ENCODE measurements at regions not wholly inside any gene's neighbourhood (a gene's known extent, or its start where the extent isn't known, plus 50 kb on each side); places are given as distances from the start of the nearest gene placed in this dataset.

- H3K9me3 ChIP-seq (ENCODE audit: control insufficient read depth in 1 of 2, low read length in 2 of 2) = no peaks in the 10 kb centered on the region
- Mint-ChIP-seq H3K4me1 (peaks cover 0 to 4% (median 0%) of the 10 kb centered on the region in 4 donors), H3K36me3 (no peaks in the 10 kb centered on the region), H3K4me3 (no peak overlapping the region), H3K27ac (no peak overlapping the region), H3K9me3 (peaks cover 0 to 28% (median 7%) of the 10 kb centered on the region in 8 donors), H3K27me3 (peaks cover 5 to 14% of the 10 kb centered on the region in 2 donors)
- ChIA-PET POLR2A (ENCODE audit: partially characterized antibody) (no interaction called here), CTCF (ENCODE audit: partially characterized antibody) (no interaction called here)
- no peak overlapping the region for H3K27ac ChIP-seq (ENCODE audit: low read depth, low read length)
- no peaks in the 10 kb centered on the region for H3K4me1 ChIP-seq (ENCODE audit: insufficient read depth, low read length)
- no peak for DNase-seq
- intact Hi-C loops (cut with micrococcal nuclease) = no loop called here
- H3K36me3 ChIP-seq (ENCODE audit: insufficient read depth, low read length) = no peaks in the 10 kb centered on the region
- H3K4me3 ChIP-seq (ENCODE audit: low read length in 2 of 2) = no peak overlapping the region
- H3K27me3 ChIP-seq (ENCODE audit: insufficient read depth, low read length) = no peaks in the 10 kb centered on the region
These were observed 417.7 kb downstream of the PRDM2 start for GRCh38 chr1:14117700-14118099.

- CTCF ChIA-PET (ENCODE audit: partially characterized antibody) = no interaction called here
- Histone ChIP-seq H3K27ac (ENCODE audit: low read depth, low read length) (no peak overlapping the region), H3K4me3 (ENCODE audit: low read length in 2 of 2) (no peak overlapping the region), H3K27me3 (ENCODE audit: insufficient read depth, low read length) (no peaks in the 10 kb centered on the region), H3K9me3 (ENCODE audit: control insufficient read depth in 1 of 2, low read length in 2 of 2) (no peaks in the 10 kb centered on the region), H3K36me3 (ENCODE audit: insufficient read depth, low read length) (no peaks in the 10 kb centered on the region), H3K4me1 (ENCODE audit: insufficient read depth, low read length) (no peaks in the 10 kb centered on the region)
- Mint-ChIP-seq H3K36me3 (no peaks in the 10 kb centered on the region), H3K27me3 (peaks cover 6 to 14% of the 10 kb centered on the region in 2 donors), H3K27ac (no peak overlapping the region), H3K4me1 (peaks cover 0 to 4% (median 0%) of the 10 kb centered on the region in 4 donors), H3K9me3 (peaks cover 0 to 30% (median 8%) of the 10 kb centered on the region in 8 donors), H3K4me3 (no peak overlapping the region)
- intact Hi-C loops (cut with micrococcal nuclease) = no loop called here
- DNase-seq = no peak
- POLR2A ChIA-PET (ENCODE audit: partially characterized antibody) = no interaction called here
These were observed 418.9 kb downstream of the PRDM2 start for GRCh38 chr1:14118691-14119485.

GRCh38 chr1:14120895-14121294 is 420.9 kb downstream of the PRDM2 start:
- Mint-ChIP-seq H3K36me3 (no peaks in the 10 kb centered on the region), H3K4me1 (no peaks in the 10 kb centered on the region), H3K27me3 (peaks cover 8 to 11% of the 10 kb centered on the region in 2 donors), H3K27ac (no peak overlapping the region), H3K4me3 (no peak overlapping the region), H3K9me3 (peaks cover 0 to 35% (median 7%) of the 10 kb centered on the region in 8 donors)
- H3K4me3 ChIP-seq (ENCODE audit: low read length in 2 of 2) = no peak overlapping the region
- no peak for DNase-seq
- H3K36me3 ChIP-seq (ENCODE audit: insufficient read depth, low read length) = no peaks in the 10 kb centered on the region
- POLR2A ChIA-PET (ENCODE audit: partially characterized antibody) = no interaction called here
- no peaks in the 10 kb centered on the region for H3K9me3 ChIP-seq (ENCODE audit: control insufficient read depth in 1 of 2, low read length in 2 of 2)
- no peak overlapping the region for H3K27ac ChIP-seq (ENCODE audit: low read depth, low read length)
- H3K4me1 ChIP-seq (ENCODE audit: insufficient read depth, low read length) = no peaks in the 10 kb centered on the region
- no peaks in the 10 kb centered on the region for H3K27me3 ChIP-seq (ENCODE audit: insufficient read depth, low read length)
- intact Hi-C loops (cut with micrococcal nuclease) = no loop called here
- CTCF ChIA-PET (ENCODE audit: partially characterized antibody) = no interaction called here

- Histone ChIP-seq H3K4me3 (ENCODE audit: low read length in 2 of 2) (no peak overlapping the region), H3K27me3 (ENCODE audit: insufficient read depth, low read length) (no peaks in the 10 kb centered on the region), H3K4me1 (ENCODE audit: insufficient read depth, low read length) (no peaks in the 10 kb centered on the region), H3K27ac (ENCODE audit: low read depth, low read length) (no peak overlapping the region), H3K9me3 (ENCODE audit: control insufficient read depth in 1 of 2, low read length in 2 of 2) (no peaks in the 10 kb centered on the region), H3K36me3 (ENCODE audit: insufficient read depth, low read length) (no peaks in the 10 kb centered on the region)
- CTCF ChIA-PET (ENCODE audit: partially characterized antibody) = no interaction called here
- intact Hi-C loops (cut with micrococcal nuclease) = no loop called here
- no peak for DNase-seq
- Mint-ChIP-seq H3K4me1 (no peaks in the 10 kb centered on the region), H3K4me3 (no peak overlapping the region), H3K27ac (no peak overlapping the region), H3K9me3 (peaks cover 0 to 7% (median under 1%) of the 10 kb centered on the region in 8 donors), H3K36me3 (no peaks in the 10 kb centered on the region), H3K27me3 (peaks cover 0 to 6% of the 10 kb centered on the region in 2 donors)
- POLR2A ChIA-PET (ENCODE audit: partially characterized antibody) = no interaction called here
These were observed 428.1 kb downstream of the PRDM2 start for GRCh38 chr1:14128096-14128495.

DNA sequence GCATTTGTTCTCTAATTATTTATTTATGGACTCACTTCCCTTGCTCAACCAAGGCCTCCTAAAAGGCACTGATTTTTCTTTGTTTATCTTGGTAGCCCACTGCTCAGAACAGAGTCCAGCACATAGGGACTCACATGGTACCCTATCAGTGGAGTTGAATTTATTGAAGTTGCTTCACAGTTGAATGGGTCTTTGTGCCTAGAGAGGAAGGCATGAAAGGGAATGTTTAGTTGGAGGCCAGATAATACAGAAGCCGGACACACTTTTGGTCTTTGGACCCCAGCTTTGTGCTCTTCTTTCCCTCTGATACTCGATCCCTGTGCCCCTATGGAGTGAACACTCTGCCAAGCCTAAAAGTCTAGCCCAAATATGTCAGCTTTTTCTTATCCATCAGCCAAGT is 429.0 kb downstream of the PRDM2 start:
- ChIA-PET POLR2A (ENCODE audit: partially characterized antibody) (no interaction called here), CTCF (ENCODE audit: partially characterized antibody) (no interaction called here)
- Histone ChIP-seq H3K27me3 (ENCODE audit: insufficient read depth, low read length) (no peaks in the 10 kb centered on the region), H3K4me1 (ENCODE audit: insufficient read depth, low read length) (no peaks in the 10 kb centered on the region), H3K9me3 (ENCODE audit: control insufficient read depth in 1 of 2, low read length in 2 of 2) (no peaks in the 10 kb centered on the region), H3K4me3 (ENCODE audit: low read length in 2 of 2) (no peak overlapping the region), H3K36me3 (ENCODE audit: insufficient read depth, low read length) (no peaks in the 10 kb centered on the region), H3K27ac (ENCODE audit: low read depth, low read length) (no peak overlapping the region)
- Mint-ChIP-seq H3K27ac (no peak overlapping the region), H3K36me3 (no peaks in the 10 kb centered on the region), H3K27me3 (peaks cover under 1 to 4% of the 10 kb centered on the region in 2 donors), H3K4me3 (no peak overlapping the region), H3K4me1 (no peaks in the 10 kb centered on the region), H3K9me3 (peaks cover 0 to 4% (median 0%) of the 10 kb centered on the region in 8 donors)
- DNase-seq = no peak
- intact Hi-C loops (cut with micrococcal nuclease) = no loop called here

GRCh38 chr1:14135070-14135469 is 435.1 kb downstream of the PRDM2 start:
- Mint-ChIP-seq H3K9me3 (peaks cover 0 to 5% (median 0%) of the 10 kb centered on the region in 8 donors), H3K4me1 (no peaks in the 10 kb centered on the region), H3K4me3 (no peak overlapping the region), H3K36me3 (no peaks in the 10 kb centered on the region), H3K27me3 (peaks cover 0 to 3% of the 10 kb centered on the region in 2 donors), H3K27ac (no peak overlapping the region)
- H3K27me3 ChIP-seq (ENCODE audit: insufficient read depth, low read length) = no peaks in the 10 kb centered on the region
- no peak overlapping the region for H3K4me3 ChIP-seq (ENCODE audit: low read length in 2 of 2)
- ChIA-PET CTCF (ENCODE audit: partially characterized antibody) (no interaction called here), POLR2A (ENCODE audit: partially characterized antibody) (no interaction called here)
- H3K36me3 ChIP-seq (ENCODE audit: insufficient read depth, low read length) = no peaks in the 10 kb centered on the region
- DNase-seq = no peak
- H3K9me3 ChIP-seq (ENCODE audit: control insufficient read depth in 1 of 2, low read length in 2 of 2) = no peaks in the 10 kb centered on the region
- intact Hi-C loops (cut with micrococcal nuclease) = no loop called here
- no peaks in the 10 kb centered on the region for H3K4me1 ChIP-seq (ENCODE audit: insufficient read depth, low read length)
- H3K27ac ChIP-seq (ENCODE audit: low read depth, low read length) = no peak overlapping the region

DNA sequence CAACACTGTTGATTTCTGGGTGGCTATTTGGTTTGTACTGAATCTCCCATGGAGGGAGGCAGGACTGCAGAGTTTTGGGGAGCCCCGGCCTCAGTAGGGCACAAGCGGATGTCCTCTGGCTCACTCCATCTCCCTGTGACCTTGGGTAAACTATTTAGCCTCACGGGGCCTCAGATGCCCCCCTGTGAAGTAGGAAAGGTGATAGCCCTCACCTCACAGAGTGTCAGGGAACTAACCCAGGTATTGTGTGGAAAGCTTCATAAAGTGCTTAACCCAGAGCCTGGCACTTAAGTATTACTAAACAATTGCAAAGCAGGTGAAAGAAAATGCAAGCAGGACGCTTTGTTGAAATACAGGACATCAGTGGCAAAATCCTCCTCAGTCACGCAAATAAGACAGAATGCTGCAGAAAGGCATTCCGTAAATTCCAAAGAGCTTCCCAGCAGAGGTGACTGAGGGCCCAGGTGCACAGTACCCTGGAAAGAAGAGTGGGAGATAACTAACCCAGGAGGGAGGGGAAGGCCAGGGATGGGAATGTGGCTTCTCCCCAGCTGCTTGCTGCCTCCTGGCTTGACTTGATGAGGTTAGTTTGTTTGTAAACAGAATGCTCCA is 436.3 kb downstream of the PRDM2 start:
- Mint-ChIP-seq H3K36me3 (no peaks in the 10 kb centered on the region), H3K27me3 (peaks cover 0 to 3% of the 10 kb centered on the region in 2 donors), H3K4me3 (no peak overlapping the region), H3K4me1 (no peaks in the 10 kb centered on the region), H3K9me3 (peaks cover 0 to 3% (median 0%) of the 10 kb centered on the region in 8 donors), H3K27ac (no peak overlapping the region)
- intact Hi-C loops (cut with micrococcal nuclease) = no loop called here
- ChIA-PET CTCF (ENCODE audit: partially characterized antibody) (no interaction called here), POLR2A (ENCODE audit: partially characterized antibody) (no interaction called here)
- no peak overlapping the region for H3K27ac ChIP-seq (ENCODE audit: low read depth, low read length)
- no peaks in the 10 kb centered on the region for H3K27me3 ChIP-seq (ENCODE audit: insufficient read depth, low read length)
- H3K36me3 ChIP-seq (ENCODE audit: insufficient read depth, low read length) = no peaks in the 10 kb centered on the region
- no peak for DNase-seq
- no peaks in the 10 kb centered on the region for H3K4me1 ChIP-seq (ENCODE audit: insufficient read depth, low read length)
- H3K4me3 ChIP-seq (ENCODE audit: low read length in 2 of 2) = no peak overlapping the region
- no peaks in the 10 kb centered on the region for H3K9me3 ChIP-seq (ENCODE audit: control insufficient read depth in 1 of 2, low read length in 2 of 2)
